ENCODE measurements at regions not wholly inside any gene's neighbourhood (a gene's known extent, or its start where the extent isn't known, plus 50 kb on each side); places are given as distances from the start of the nearest gene placed in this dataset.

DNA sequence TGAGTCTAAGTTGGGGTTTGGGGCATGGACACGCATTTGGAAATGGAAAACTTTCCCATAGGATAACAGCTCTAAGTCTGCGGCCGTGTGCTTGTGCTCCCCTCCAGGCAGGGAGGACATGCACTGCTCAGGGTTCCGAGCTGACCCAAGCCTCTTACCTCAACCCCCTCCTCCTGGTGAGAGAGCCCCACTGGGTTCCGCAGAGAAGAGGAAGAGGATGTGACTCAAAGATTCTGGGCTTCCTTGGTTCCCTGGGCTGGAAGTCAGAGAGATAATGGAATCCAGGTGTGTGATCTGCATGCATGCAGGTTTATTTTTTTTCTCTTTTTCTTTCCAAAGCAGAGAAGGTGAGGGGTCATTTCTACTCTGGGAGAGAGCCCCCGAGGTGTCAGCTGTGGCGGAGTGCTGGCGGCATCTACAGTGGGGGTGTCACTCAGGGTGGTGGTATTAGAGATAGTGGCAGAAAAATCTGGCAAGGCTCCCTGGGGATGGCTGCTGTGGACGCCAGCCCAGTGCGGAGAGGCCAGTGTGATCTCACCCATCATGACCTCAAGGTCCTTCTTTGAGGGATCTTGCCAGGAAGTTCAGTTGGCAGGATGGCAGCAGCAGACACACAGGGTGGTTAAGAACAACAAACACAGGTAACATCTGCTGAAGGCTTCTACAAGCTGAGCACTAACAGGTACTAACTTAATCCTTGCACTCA, 168.7 kb upstream of the HAND2 start:
- TF ChIP-seq, protein P1, sequence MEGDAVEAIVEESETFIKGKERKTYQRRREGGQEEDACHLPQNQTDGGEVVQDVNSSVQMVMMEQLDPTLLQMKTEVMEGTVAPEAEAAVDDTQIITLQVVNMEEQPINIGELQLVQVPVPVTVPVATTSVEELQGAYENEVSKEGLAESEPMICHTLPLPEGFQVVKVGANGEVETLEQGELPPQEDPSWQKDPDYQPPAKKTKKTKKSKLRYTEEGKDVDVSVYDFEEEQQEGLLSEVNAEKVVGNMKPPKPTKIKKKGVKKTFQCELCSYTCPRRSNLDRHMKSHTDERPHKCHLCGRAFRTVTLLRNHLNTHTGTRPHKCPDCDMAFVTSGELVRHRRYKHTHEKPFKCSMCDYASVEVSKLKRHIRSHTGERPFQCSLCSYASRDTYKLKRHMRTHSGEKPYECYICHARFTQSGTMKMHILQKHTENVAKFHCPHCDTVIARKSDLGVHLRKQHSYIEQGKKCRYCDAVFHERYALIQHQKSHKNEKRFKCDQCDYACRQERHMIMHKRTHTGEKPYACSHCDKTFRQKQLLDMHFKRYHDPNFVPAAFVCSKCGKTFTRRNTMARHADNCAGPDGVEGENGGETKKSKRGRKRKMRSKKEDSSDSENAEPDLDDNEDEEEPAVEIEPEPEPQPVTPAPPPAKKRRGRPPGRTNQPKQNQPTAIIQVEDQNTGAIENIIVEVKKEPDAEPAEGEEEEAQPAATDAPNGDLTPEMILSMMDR (conservative IDR thresholded peaks at IDR 0.05; ENCODE audit: low read length) = no peak
- TF ChIP-seq EZH2phosphoT487 (IDR thresholded peaks at IDR 0.05; ENCODE audit: borderline replicate concordance) = no peak

Measured in Loucy (cell line).